ENCODE measurements at regions not wholly inside any gene's neighbourhood (a gene's known extent, or its start where the extent isn't known, plus 50 kb on each side); places are given as distances from the start of the nearest gene placed in this dataset.

- TF ChIP-seq ARNT (IDR thresholded peaks at IDR 0.05) (no peak), SP1 (IDR thresholded peaks at IDR 0.05) (no peak), HDGF (IDR thresholded peaks at IDR 0.05; ENCODE audit: borderline replicate concordance) (no peak), FOXM1 (IDR thresholded peaks at IDR 0.05; ENCODE audit: borderline replicate concordance) (no peak), TARDBP (IDR thresholded peaks at IDR 0.05) (no peak), LEF1 (IDR thresholded peaks at IDR 0.05; ENCODE audit: borderline replicate concordance) (no peak), NFRKB (IDR thresholded peaks at IDR 0.05) (no peak), BHLHE40 (IDR thresholded peaks at IDR 0.05; ENCODE audit: borderline replicate concordance) (no peak), FOXA1 (IDR thresholded peaks at IDR 0.05) (no peak), SUZ12 (IDR thresholded peaks at IDR 0.05) (no peak), ELF4 (IDR thresholded peaks at IDR 0.05) (no peak), L3MBTL2 (conservative IDR thresholded peaks at IDR 0.05) (no peak)
Observed at GRCh38 chr2:103982691-103983090, 871.2 kb upstream of the POU3F3 start.
